Activated naive CD4-positive, alpha-beta T cell treated with anti-CD3 and anti-CD28 coated beads, Interleukin-2, amount 50 U/mL, for 72 hours (primary cell): ENCODE measurements at regions not wholly inside any gene's neighbourhood (a gene's known extent, or its start where the extent isn't known, plus 50 kb on each side); places are given as distances from the start of the nearest gene placed in this dataset.

Experiments
- ATAC-seq, 2 donors: fragments of 150-1000 bp; cut with Tn5 transposase; 2 replicates each; pipeline ENCODE4 v1.10.0; 2021; ENCODE audit warnings: mild to moderate bottlenecking in 2 of 2, moderate library complexity in 2 of 2
- DNase-seq, 2 donors: peaks; one replicate each; pipeline ENCODE4 v3.0.0; 2021 to 2022; ENCODE audit warnings: low spot score in 2 of 2
- H3K27ac Mint-ChIP-seq, 2 donors: one replicate each; pipeline ENCODE4 v1.8.0; 2022; ENCODE audit warnings: mild to moderate bottlenecking in 2 of 2, mixed read lengths in 2 of 2
- H3K36me3 Mint-ChIP-seq, 2 donors: one replicate each; pipeline ENCODE4 v1.8.0; 2022; ENCODE audit warnings: mixed read lengths in 2 of 2
- H3K9me3 Mint-ChIP-seq, 2 donors: one replicate each; pipeline ENCODE4 v1.8.0; 2022; ENCODE audit warnings: mixed read lengths in 2 of 2

DNA sequence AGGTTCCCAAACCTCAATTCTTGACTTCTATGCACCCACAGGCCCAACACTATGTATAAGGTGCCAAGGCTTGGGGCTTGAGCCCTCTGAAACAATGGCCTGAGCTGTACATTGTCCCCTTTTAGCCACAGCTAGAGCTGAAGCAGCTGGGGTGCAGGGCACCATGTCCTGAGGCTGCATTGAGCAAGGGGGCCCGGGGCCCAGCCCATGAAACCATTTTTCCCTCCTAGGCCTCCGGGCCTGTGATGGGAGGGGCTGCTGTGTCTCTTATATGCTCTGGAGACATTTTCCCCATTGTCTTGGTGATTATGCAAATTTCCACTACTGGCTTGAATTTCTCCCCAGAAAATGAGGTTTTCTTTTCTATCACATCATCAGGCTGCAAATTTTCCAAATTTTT is 155.5 kb downstream of the FASLG start:
- DNase-seq: no peak
- Mint-ChIP-seq H3K27ac (no peak overlapping the region), H3K36me3 (peaks cover 6 to 39% of the 10 kb centered on the region in 2 donors), H3K9me3 (peaks cover 5 to 30% of the 10 kb centered on the region in 2 donors)
- no peak for ATAC-seq

DNA sequence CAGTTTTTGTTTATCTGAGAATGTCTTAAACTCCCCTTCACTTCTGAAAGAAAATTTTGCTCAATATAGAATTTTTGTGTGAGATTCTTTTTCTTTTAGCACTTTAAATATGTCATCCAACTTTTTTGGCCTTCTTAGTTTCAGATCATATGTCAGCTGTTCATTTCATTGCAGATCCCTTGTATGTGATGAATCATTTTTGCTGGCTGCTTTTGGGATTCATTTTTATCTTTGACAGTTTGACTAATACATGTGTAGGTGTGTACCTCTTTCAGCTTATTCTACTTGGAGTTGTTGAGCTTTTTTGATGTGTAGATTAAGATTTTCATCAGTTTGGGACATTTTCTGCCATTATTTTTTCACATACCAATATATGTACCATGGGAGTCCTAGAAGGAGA is 156.8 kb downstream of the FASLG start:
- H3K27ac Mint-ChIP-seq: no peak overlapping the region
- no peak for DNase-seq
- ATAC-seq: no peak
- H3K9me3 Mint-ChIP-seq: peaks cover 5 to 30% of the 10 kb centered on the region in 2 donors
- H3K36me3 Mint-ChIP-seq: peaks cover 6 to 39% of the 10 kb centered on the region in 2 donors

DNA sequence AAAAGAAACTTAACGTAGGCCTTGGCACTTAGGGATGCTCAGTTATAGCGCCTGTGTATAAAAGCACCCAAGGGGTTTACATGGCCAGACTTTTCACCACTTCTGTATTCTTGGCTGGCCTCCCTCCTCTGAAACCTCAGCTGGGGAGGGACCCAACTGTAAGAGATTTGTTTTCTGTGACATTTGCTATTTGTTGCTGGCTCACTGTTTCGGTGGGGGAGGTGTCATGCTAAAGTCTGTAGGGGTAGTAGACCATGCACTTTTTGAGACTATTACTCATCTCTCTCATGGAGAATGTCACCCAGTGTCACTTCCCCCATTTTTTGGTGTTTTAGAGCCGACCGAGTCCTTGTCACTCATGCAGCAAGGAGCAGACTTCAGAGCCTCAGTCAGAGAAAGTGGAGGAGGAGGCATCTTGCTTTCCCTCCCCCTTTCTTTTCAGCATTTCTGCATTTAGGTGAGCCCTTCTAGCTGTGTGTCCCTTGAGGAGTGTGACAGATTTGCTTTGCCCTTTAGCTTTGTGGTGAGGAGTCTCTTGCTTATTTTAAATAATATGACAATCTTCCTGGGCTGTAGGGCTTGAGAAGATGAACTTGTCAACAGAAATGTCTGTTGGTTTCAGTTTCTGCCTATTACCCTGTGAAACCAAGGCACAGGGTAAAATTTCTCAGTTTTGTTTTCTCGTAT is 160.1 kb downstream of the FASLG start:
- ATAC-seq (peak; percentile 92 to 93), DNase-seq (peak; percentile 32 to 60)
- peaks cover 5 to 20% of the 10 kb centered on the region in 2 donors for H3K9me3 Mint-ChIP-seq
- peak overlapping the region in 1 of 2 donors; percentile 69 for H3K27ac Mint-ChIP-seq
- peaks cover 6 to 22% of the 10 kb centered on the region in 2 donors for H3K36me3 Mint-ChIP-seq

DNA sequence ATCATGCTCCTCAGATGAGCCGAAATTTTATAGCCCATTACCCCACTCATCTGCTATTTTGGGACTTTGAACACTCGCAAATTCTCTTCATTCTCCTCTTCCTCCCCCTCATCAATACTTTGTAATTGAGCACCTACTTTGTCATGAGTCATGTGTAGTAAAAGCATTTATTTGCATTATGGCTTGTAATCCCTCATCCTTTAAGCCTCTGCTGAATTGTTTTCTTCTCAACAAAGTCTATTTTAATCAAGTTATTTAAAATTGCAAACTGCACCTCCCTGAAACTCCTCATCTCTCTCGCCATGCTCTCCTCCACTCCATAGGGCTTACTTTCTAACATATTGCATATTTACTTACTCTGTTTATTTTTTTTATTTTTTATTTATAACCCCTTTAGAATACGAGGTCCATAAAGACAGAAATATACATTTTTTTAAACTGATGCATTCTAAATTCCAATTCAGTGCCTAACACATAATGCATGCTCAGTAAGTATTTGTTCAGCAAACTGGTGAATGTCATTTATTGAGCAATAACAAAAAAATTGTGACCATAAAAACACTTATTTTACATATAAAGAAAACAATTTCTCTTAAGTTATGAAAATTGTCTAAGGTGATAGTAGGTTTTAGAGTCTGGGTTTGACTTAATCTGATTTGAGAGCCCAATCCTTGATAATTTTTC is 161.7 kb downstream of the FASLG start:
- ATAC-seq (no peak), DNase-seq (no peak)
- Mint-ChIP-seq H3K36me3 (peaks cover 0 to 10% of the 10 kb centered on the region in 2 donors), H3K9me3 (peaks cover 0 to 10% of the 10 kb centered on the region in 2 donors), H3K27ac (no peak overlapping the region)

DNA sequence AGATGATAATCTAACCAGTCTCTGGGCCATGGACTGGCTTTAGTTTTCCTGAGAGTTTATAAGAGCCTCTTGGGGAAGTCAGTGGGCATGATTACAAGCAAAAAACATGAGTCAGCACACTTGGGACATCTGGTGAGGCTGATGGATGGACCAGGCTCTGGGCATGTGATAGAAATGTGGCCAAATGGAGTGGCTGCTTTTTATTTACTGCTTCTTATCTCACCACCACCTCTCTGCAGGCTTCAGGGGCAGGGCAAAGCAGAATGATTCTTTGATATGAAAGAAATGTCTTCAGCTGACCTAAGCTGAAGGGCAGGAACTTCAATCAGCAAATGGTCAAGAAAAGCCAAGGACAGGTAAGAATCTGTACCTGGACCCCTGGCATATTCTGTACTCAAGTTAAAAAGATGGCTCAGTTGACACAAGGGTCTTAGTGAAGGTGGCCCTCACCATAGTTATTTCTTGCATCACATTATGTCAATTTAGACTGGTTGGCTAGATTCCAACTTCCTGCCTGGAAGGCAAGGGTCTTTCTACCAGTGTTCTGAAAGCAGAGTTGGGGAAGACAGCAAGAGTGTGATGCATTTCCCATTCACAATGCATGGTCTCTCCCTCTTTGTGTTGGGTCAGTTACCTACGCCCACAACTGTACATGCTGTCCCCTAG is 162.8 kb downstream of the FASLG start:
- Mint-ChIP-seq H3K9me3 (no peaks in the 10 kb centered on the region), H3K36me3 (no peaks in the 10 kb centered on the region), H3K27ac (no peak overlapping the region)
- ATAC-seq (no peak), DNase-seq (no peak)

DNA sequence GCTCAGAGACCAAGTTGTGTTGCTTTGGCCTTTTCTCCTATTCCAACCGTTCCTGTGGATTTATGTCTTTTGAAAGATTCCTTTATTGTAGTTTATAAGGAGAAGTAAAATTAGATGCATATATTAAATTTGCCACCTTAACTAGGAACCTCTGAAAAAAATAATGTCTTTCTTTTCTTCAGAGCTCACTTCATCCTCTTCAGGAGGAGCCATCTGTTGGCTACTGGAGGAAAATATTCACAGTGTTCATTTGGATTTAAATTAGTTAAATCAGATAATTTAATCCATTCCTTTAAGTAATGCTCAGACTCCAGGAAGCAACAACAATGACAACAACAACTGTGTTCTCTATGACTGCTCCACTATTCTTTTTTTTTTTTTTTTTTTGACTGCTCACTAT is 164.0 kb downstream of the FASLG start:
- no peak for ATAC-seq
- no peak for DNase-seq
- H3K27ac Mint-ChIP-seq: no peak overlapping the region
- no peaks in the 10 kb centered on the region for H3K9me3 Mint-ChIP-seq
- no peaks in the 10 kb centered on the region for H3K36me3 Mint-ChIP-seq

DNA sequence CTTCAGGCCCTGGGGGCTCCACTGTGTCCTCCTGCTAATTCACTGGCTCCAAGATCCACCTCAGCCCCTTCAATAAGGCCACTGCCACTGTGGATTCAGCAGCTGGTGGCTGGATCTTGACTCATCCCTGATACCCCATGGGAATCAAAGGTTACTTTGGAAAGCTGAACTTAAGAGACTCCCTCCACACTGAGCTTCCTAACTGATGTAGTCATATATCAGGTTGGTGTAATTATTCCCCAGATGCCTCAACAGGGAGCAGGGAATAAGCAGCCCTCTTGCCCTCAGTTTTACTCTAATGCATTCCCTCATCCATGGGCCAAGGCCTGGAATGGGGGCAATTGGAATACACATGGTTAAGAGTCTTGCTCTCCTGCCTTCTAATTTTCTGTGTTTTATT is 164.6 kb downstream of the FASLG start:
- Mint-ChIP-seq H3K27ac (no peak overlapping the region), H3K9me3 (no peaks in the 10 kb centered on the region), H3K36me3 (no peaks in the 10 kb centered on the region)
- no peak for DNase-seq
- no peak for ATAC-seq

DNA sequence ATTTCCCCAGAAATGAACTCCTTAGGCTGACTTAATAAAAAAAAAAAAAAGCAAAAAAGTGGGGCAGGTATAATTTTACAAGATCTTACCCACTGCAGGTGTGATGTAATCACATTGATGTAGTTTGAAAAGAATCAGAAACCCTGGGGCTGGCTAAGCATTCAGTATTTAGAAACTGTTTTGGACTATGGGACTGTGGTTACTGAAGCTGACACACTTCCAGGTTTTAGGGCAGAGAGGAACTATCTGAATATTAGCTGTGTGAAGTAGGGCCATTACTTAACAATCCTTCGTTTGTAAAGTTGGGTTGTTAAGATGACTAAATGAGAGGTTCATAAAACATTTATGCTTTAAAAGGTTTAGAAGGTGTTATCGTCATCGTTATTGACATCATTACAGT is 165.3 kb downstream of the FASLG start:
- no peak for DNase-seq
- no peaks in the 10 kb centered on the region for H3K9me3 Mint-ChIP-seq
- H3K27ac Mint-ChIP-seq: no peak overlapping the region
- no peak for ATAC-seq
- no peaks in the 10 kb centered on the region for H3K36me3 Mint-ChIP-seq

DNA sequence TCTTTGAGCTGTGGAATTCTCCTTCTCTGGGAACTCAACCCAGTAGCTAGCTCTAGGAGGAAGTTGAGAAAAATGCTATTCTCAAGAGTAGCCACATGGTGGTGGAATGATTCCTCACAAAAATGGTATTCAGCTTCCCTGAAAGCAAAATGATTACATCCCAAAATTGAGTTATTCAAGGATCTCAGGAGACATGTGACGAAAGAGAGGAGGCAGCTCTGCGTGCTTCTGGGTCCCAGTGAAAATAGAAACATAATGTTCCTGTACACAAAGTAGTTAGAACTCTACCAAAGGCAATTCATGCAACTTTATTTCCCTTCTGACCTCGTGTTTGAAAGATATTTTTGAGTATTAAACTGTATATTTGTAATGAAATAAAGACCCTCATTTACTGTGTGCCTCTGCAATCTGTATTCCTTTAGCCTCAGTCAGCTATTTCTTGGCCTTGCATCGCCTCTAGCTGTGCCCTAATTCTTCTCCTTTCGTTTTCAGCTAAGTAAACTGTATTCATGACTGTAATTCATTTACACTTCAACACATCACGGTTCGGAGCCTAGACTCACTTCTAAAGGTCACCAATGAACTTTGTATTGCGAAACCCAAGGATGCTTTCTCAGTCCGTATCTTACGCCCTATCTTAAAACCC is 167.3 kb downstream of the FASLG start:
- no peak overlapping the region for H3K27ac Mint-ChIP-seq
- DNase-seq (no peak), ATAC-seq (peak in 1 of 2 donors; percentile 39)
- H3K36me3 Mint-ChIP-seq: no peaks in the 10 kb centered on the region
- no peaks in the 10 kb centered on the region for H3K9me3 Mint-ChIP-seq

DNA sequence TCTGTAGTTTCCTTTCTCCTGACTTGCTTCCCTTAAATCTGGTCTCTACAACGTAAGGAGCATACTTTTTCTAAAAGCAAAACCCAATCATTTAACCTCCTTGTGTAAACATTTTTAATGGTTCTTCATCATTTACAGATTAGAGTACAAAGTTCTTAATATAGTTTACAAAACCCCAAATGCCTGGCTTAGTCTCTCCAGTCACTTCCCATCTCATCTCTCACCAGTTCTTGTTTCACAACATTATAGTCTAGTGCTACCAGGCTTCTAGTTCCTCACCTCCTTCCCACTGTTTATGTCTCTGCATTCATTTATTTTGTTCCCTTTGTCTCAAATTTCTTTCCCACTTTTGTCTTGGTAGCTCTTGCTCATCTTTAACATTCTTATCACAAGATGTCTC is 168.4 kb downstream of the FASLG start:
- ATAC-seq (no peak), DNase-seq (no peak)
- no peak overlapping the region for H3K27ac Mint-ChIP-seq
- no peaks in the 10 kb centered on the region for H3K36me3 Mint-ChIP-seq
- no peaks in the 10 kb centered on the region for H3K9me3 Mint-ChIP-seq

DNA sequence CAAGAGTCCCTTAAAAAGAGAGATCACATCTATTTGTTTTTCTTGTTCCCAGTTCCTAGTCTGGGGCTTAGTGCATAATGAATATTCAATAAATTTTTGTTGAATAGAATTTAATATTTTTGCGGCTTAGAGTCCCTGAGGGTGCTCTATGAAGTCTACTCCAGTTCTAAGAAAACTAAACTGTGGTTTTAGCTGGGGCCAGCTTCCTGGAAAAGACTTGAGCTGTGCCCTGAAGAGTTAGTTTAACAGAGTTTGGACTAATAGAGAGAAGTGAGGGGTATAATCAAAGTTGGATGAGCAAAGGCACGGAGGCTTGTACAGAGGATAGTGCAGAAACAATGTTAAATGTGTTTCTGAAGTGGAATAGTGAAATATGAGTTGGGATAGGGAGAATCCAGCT is 168.9 kb downstream of the FASLG start:
- no peak overlapping the region for H3K27ac Mint-ChIP-seq
- ATAC-seq: no peak
- no peaks in the 10 kb centered on the region for H3K36me3 Mint-ChIP-seq
- H3K9me3 Mint-ChIP-seq: no peaks in the 10 kb centered on the region
- no peak for DNase-seq

DNA sequence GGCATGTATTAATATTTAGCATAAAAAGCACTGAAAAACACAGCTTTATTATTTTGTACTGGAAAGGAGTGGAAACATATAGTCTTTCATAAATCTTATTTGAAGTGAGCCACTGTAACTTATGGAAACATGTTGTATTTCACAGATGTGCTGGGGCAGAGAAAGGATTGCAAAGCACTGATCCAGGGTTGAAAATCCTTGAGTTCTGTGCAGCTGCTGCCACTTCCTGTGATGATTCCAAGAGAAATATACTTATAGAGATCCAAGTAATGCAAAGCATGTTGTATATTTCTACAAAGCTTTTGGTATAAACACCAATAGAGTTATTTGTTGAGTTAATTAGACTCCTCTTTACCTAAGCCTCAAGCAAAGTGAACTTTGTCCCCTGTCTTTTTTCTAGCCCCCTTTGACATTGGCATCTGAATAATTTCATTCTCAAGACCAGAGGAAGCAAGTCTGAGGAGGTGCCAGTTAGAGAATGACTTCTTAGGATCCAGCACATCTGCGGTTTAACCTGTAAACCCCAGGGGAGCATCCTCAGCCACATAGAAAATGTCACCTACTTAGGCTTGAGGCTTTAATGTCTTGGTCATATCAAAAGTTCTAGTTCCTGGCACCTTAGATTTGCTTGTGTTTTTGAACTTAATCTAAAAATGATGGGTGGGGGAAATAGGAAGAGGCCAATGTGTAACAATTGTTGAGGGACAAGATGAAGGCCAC is 173.3 kb downstream of the FASLG start:
- no peak overlapping the region for H3K27ac Mint-ChIP-seq
- no peak for DNase-seq
- ATAC-seq: peak; percentile 50 to 61
- no peaks in the 10 kb centered on the region for H3K9me3 Mint-ChIP-seq
- H3K36me3 Mint-ChIP-seq: no peaks in the 10 kb centered on the region

DNA sequence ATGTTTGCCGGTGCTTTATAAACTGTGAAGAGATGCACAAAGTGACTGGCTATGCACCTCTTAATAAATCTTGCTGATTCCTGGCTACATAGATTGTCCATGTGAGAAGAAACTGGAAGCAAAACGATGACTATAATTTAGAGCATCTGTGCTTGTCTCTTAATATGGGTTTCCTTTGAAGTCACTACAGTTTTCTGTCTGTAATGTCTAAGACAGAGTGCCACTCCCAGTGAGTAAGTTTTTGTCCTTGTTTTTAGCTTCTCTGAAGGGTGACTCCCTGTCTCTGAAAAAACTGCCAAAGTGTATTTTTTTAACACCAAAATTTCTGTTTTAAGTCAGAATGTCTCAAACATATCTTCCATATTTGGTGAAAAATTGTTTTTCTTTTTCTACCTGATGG is 175.1 kb downstream of the FASLG start:
- Mint-ChIP-seq H3K9me3 (no peaks in the 10 kb centered on the region), H3K27ac (no peak overlapping the region), H3K36me3 (no peaks in the 10 kb centered on the region)
- ATAC-seq (no peak), DNase-seq (no peak)

DNA sequence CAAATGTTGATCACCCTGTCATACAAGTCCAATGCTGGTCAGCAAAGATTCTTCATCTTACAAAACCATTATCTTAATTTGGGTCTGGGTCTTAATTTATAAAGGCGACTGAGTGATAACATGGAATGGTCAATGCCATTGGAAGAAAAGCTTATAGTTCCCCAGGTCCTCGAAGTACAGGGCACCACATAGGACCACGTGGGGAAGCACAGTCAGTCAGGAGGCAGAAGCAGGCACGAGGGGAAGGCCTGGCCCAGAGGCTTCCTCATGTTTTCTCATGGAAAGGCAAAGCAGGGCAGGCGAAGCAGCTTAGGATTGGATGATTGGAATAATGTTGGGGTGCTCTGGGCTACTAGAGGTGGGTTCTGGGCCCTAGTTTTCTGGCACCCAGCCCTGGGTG is 175.7 kb downstream of the FASLG start:
- DNase-seq (no peak), ATAC-seq (no peak)
- H3K9me3 Mint-ChIP-seq: no peaks in the 10 kb centered on the region

DNA sequence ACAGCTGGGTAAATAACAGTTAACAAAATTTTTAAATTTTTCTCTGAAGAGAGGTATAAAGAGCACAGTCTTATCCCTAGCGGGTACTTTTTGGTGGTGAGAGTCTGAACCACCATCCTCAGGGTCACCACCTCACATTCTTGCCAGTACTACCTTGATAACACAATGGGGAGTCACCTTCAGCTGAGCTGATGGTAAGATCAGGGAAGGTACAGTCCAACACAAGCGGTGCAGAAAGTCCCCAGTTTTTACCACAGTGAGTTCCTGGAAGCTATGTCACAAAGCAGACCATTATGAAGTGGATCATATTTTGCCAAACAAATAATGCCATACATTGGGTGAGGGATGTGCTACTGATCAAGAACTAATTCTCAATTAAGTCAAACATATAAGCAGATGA is 176.9 kb downstream of the FASLG start:
- DNase-seq (no peak), ATAC-seq (no peak)
- no peak overlapping the region for H3K27ac Mint-ChIP-seq
- H3K9me3 Mint-ChIP-seq: no peaks in the 10 kb centered on the region
- no peaks in the 10 kb centered on the region for H3K36me3 Mint-ChIP-seq

More for the DNA sequence above, 175.7 kb downstream of the FASLG start:
- Mint-ChIP-seq H3K36me3 (no peaks in the 10 kb centered on the region), H3K27ac (no peak overlapping the region)

DNA sequence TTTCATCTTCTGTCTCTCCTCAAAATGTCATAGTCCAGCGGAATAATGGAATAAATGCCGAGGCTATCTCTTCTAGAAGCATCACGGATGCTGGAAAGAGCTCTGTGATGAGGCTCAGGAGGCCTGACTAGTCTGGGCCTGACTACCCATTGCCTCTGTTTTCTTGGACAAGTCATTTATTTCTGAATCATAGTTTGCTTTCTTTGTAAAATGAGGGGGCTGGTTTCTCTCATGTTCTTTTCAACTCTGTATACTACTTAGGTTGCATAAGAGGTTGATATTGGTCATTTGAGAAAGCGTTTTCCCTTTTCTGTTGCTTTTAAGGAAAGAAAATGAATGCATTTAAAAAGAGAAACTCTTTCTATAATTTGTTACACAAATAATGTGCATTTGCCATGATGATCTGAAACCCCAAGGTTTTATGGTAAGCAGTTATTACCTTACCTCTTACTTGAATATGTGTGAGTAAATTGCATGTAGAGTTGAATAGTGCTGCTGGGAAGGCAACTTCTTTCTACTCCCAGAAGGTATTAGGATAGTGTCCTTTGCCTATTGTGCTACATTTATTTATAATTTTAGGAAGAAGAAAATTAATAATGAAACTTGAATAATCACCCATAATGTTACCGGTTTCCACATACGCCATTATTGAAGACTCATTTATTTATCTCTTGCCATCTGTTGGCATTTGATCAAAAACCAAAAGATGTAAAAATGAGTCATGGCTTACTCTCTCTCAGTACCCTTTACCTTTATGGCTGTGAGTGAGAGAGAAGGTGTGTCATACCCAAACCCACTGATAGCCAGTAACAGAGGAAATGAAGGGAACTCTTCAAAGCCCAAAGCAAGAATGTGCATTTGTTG is 179.1 kb downstream of the FASLG start:
- Mint-ChIP-seq H3K27ac (no peak overlapping the region), H3K36me3 (no peaks in the 10 kb centered on the region), H3K9me3 (no peaks in the 10 kb centered on the region)
- peak; percentile 97 to 100 for ATAC-seq
- peak in 1 of 2 donors; percentile 35 for DNase-seq
